Activated naive CD8-positive, alpha-beta T cell treated with anti-CD3 and anti-CD28 coated beads for 36 hours (primary cell): ENCODE measurements at regions not wholly inside any gene's neighbourhood (a gene's known extent, or its start where the extent isn't known, plus 50 kb on each side); places are given as distances from the start of the nearest gene placed in this dataset.
"Not testable (repeated sequence)": the region's sequence is repeated elsewhere in the genome, so short reads cannot be mapped to it uniquely, and the experiment has no call there.

Experiments used
- DNase-seq: peaks from one replicate; pipeline ENCODE4 v3.0.0; 2021
- H3K27ac Mint-ChIP-seq: one replicate; pipeline ENCODE4 v1.8.0; 2022; ENCODE audit warnings: mild to moderate bottlenecking, moderate library complexity, mixed read lengths
- H3K27me3 Mint-ChIP-seq: one replicate; pipeline ENCODE4 v1.8.0; 2022; ENCODE audit warnings: mild to moderate bottlenecking, mixed read lengths
- H3K36me3 Mint-ChIP-seq: one replicate; pipeline ENCODE4 v1.8.0; 2021; ENCODE audit warnings: mild to moderate bottlenecking, mixed read lengths
- H3K4me1 Mint-ChIP-seq: one replicate; pipeline ENCODE4 v1.8.0; 2021; ENCODE audit warnings: mixed read lengths
- H3K4me3 Mint-ChIP-seq: one replicate; pipeline ENCODE4 v1.8.0; 2022; ENCODE audit warnings: mild to moderate bottlenecking, moderate library complexity, mixed read lengths
- H3K9me3 Mint-ChIP-seq: one replicate; pipeline ENCODE4 v1.8.0; 2022; ENCODE audit warnings: mixed read lengths

DNA sequence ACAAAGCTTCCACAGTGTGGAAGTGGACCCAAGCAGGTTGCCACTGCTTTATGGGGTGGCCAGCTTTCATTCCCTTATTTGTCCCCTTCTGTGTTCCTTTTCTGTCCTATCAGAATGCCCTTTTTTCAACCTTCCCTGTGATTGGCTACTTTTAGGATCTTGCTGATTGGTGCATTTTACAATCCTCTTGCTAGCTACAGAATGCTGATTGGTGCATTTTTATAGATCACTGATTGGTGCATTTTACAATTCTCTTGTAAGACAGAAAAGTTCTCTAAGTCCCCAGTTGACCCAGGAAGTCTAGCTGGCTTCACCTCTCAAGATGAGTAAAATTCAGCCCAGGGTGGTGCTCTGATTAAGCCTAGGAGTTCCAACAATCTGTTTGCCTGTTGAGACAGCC is 157.2 kb upstream of the ERCC6L2 start:
- Mint-ChIP-seq H3K9me3 (peaks cover 15% of the 10 kb centered on the region), H3K36me3 (peaks cover 16% of the 10 kb centered on the region), H3K27ac (no peak overlapping the region), H3K4me1 (peaks cover 6% of the 10 kb centered on the region), H3K27me3 (peaks cover 8% of the 10 kb centered on the region), H3K4me3 (no peak overlapping the region)
- DNase-seq: no peak

DNA sequence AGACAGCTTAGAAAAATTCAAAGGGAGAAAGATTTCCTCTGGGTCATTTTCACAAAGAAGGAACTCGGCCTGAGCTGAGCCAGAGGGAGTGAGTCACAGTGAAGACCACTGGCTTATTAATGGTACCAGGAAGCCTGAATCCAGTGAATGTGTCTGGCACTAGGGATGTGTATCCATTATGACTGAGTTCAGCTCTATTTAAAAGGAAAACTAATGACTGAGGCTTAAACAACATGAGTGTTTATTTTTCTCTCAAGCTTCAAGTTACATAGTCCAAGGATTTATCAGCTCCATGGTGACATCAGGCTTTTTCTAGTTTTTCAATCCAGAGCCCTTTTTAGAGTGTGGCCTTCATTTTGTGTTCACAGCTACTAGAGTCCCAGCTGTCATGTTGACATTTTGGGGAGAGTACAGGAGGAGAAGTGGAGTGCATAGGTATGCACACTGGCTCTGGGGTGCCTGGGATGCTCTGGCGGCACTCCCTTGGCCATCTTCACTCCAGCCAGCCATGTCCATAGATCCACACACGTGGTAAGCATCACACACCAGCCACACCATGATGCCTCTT is 159.5 kb upstream of the ERCC6L2 start:
- DNase-seq: no peak
- Mint-ChIP-seq H3K27ac (no peak overlapping the region), H3K9me3 (peaks cover 15% of the 10 kb centered on the region), H3K4me3 (no peak overlapping the region), H3K27me3 (no peaks in the 10 kb centered on the region), H3K36me3 (peaks cover 9% of the 10 kb centered on the region), H3K4me1 (no peaks in the 10 kb centered on the region)

DNA sequence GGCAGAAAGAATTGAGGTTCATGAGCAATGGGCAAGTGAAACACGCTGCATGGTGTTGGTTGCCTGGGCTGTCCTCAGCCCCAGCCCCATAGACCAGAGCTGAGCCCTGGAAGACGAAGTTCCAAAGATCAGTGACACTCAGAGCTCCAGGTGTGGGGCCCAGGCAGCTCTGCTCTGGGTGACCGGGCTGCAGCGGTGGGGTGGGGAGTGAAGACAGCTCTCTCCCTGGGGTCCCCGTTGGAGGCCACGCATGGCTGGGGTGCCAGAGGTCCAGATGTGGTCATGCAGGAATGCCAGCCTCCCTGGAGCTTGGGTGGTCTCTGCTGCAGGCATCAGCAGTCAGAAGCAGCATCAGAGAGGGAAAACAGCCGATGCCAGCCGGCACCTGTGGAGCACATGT is 165.0 kb upstream of the ERCC6L2 start:
- H3K27me3 Mint-ChIP-seq: no peaks in the 10 kb centered on the region
- H3K4me3 Mint-ChIP-seq: no peak overlapping the region
- no peaks in the 10 kb centered on the region for H3K4me1 Mint-ChIP-seq
- H3K36me3 Mint-ChIP-seq: peaks cover 3% of the 10 kb centered on the region
- H3K9me3 Mint-ChIP-seq: peaks cover 3% of the 10 kb centered on the region
- no peak overlapping the region for H3K27ac Mint-ChIP-seq
- no peak for DNase-seq

DNA sequence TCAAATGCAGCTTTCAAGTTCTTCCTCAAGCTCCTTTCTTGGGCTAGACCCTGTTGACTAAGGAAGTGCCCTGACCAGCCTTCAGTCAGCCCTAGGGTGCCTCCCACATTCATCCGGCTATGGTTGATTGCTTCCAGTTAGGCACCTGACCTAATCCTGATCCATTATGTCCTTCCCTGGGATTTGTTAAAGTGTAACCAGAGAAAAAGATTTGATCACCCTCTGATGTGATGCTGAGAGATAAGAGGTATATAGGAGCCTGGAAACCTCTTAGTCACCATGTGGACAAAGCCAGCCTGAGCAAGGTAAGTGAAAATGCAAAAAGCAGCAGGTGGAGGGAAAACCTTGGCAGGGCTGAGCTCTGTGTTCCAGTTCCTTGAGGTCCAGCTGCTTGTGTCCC is 178.8 kb upstream of the ERCC6L2 start:
- no peak overlapping the region for H3K27ac Mint-ChIP-seq
- H3K36me3 Mint-ChIP-seq: peaks cover 3% of the 10 kb centered on the region
- H3K27me3 Mint-ChIP-seq: peaks cover 3% of the 10 kb centered on the region
- no peak overlapping the region for H3K4me3 Mint-ChIP-seq
- H3K9me3 Mint-ChIP-seq: peaks cover 3% of the 10 kb centered on the region
- no peak for DNase-seq
- no peaks in the 10 kb centered on the region for H3K4me1 Mint-ChIP-seq

DNA sequence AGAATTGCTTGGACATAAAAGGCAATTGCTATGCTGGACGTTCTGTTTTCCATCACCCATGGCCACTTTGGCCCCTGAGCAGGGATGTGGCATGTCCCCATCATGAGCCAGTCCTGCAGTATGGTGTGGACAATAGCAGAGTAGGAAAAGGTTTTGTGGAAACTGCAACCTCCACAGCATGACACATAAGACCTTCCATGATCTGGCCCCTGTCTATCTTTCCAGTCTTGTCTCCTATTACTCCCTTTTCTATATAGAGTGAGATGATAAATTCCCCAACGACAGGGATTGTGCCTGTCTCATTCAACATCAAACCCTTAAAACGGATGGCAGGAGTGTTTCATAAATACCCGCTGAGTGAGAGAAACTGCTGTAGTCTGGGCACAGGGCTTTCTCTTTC is 174.7 kb upstream of the PTCH1 start:
- DNase-seq: no peak
- Mint-ChIP-seq H3K36me3 (peaks cover 3% of the 10 kb centered on the region), H3K27ac (no peak overlapping the region), H3K9me3 (no peaks in the 10 kb centered on the region), H3K4me3 (no peak overlapping the region), H3K27me3 (peaks cover 3% of the 10 kb centered on the region), H3K4me1 (no peaks in the 10 kb centered on the region)

DNA sequence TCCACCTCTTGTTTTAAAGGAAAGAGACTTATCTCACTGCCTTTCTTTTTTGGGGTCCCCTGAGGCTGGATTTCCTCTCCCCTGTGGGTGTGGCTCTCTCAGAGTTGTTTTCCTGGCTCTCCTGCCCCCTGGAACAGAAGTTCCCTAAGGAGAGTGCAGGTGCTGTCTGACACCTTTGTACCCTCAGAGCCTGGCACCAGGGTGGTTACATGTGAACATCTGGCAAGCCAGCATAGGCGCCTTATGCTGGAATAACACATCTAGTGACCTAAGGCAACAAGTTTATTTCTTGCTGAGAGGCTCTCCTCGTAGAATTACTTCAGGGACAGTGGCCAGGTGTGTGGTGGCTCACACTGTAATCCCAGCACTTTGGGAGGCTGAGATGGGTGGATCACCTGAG is 172.9 kb upstream of the PTCH1 start:
- Mint-ChIP-seq H3K9me3 (no peaks in the 10 kb centered on the region), H3K36me3 (no peaks in the 10 kb centered on the region), H3K27ac (no peak overlapping the region), H3K27me3 (peaks cover 3% of the 10 kb centered on the region), H3K4me1 (no peaks in the 10 kb centered on the region), H3K4me3 (no peak overlapping the region)
- DNase-seq: no peak

DNA sequence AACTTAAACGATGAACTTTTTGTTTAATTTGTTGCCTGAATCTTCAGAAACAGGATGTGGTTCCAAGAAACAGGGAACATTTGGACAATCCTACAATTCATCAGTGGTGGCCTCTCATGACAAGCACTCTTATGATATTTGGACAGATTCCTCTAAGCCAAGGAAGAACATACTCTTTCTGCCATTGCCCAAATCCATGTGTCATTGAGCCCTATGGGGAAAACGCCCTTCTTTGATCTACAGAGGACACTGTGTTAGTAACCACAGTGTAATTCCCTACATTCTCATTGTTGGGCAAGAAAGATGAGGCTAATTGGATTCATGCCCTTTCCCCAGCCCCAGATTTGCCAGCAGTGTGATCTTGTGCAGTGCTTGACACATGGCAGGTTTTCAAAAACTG is 167.7 kb upstream of the PTCH1 start:
- peaks cover 5% of the 10 kb centered on the region for H3K27me3 Mint-ChIP-seq
- H3K36me3 Mint-ChIP-seq: no peaks in the 10 kb centered on the region

DNA sequence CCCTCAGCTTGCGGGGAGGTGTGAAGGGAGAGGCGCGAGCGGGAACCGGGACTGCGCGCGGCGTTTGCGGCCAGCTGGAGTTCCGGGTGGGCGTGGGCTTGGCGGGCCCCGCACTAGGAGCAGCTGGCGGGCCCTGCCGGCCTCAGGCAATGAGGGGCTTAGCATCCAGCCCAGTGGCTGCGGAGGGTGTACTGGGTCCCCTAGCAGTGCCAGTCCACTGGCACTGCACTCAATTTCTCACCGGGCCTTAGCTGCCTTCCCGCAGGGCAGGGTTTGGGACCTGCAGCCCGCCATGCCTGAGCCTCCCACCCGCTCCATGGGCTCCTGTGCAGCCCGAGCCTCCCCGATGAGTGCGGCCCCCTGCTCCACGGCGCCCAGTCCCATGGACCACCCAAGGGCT is 163.5 kb upstream of the PTCH1 start:
- not testable (repeated sequence) for H3K4me3 Mint-ChIP-seq, H3K9me3 Mint-ChIP-seq, DNase-seq, H3K27ac Mint-ChIP-seq, H3K36me3 Mint-ChIP-seq
- peaks cover 11% of the 10 kb centered on the region for H3K27me3 Mint-ChIP-seq
- peaks cover 14% of the 10 kb centered on the region for H3K4me1 Mint-ChIP-seq

More for the DNA sequence above, 167.7 kb upstream of the PTCH1 start:
- DNase-seq: no peak
- Mint-ChIP-seq H3K9me3 (no peaks in the 10 kb centered on the region), H3K4me3 (no peak overlapping the region), H3K27ac (no peak overlapping the region), H3K4me1 (peaks cover 14% of the 10 kb centered on the region)

DNA sequence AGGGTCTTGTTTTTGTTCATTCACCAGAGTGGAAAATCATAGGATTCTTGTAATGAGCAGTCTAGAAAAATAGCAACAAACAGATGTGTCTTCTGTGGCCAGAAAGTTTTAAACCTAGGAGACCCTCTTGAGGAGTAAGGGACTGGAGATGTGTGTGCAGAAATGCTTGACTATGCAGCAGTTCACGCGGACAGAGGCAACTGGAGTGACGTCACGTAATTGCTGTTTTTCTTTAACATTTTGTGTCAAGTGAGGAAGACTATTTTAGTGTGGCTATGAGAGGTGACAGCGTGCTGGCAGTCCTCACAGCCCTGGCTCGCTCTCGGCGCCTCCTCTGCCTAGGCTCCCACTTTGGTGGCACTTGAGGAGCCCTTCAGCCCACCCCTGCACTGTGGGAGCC is 163.1 kb upstream of the PTCH1 start:
- Mint-ChIP-seq H3K4me3 (no peak overlapping the region), H3K36me3 (no peaks in the 10 kb centered on the region), H3K9me3 (peaks cover 2% of the 10 kb centered on the region), H3K27ac (no peak overlapping the region), H3K27me3 (peaks cover 13% of the 10 kb centered on the region), H3K4me1 (peaks cover 14% of the 10 kb centered on the region)
- DNase-seq: no peak

DNA sequence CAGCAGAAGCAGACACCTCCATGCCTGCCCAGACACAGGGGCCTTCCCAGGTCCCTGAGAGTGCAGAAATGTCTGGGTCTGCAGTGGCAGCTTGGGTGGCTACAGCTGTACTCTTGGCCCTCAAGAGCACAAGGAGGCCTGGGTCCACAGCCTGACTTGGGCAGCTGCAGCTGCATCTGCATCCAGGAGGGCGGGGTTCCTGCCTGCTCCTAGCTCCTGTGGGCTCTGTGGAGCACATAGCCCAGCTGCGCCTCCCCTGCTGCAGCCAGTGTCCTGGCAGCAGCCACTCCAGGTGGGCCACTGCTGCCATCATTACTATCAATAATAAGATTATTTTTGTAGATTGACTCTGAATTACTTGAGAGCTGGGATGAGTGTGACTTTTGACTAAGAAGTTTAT is 162.0 kb upstream of the PTCH1 start:
- Mint-ChIP-seq H3K9me3 (peaks cover 2% of the 10 kb centered on the region), H3K36me3 (no peaks in the 10 kb centered on the region), H3K27ac (no peak overlapping the region), H3K4me1 (peaks cover 14% of the 10 kb centered on the region), H3K4me3 (no peak overlapping the region), H3K27me3 (peaks cover 13% of the 10 kb centered on the region)
- no peak for DNase-seq

DNA sequence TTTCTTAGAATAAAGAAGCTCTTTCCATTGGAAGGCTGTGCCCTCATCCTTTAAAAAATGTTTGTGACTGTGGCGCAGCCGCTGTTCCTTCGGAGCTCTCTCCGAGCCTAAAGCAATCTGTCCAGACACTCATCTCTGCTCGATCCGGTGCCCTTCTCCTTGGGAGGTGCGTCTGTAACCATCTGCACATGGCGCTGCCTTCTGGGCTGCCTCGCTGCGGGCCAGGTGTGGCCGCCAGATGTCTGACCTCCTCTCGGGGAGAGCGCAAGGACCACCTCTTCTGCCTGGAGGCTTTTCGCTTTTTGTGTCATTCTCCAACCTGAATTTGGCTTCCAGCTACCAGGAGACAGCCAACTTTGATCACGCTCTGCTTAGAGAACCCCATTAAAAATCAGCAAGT is 153.4 kb upstream of the PTCH1 start:
- H3K27ac Mint-ChIP-seq: no peak overlapping the region
- peaks cover 12% of the 10 kb centered on the region for H3K27me3 Mint-ChIP-seq
- H3K9me3 Mint-ChIP-seq: no peaks in the 10 kb centered on the region
- no peak for DNase-seq
- H3K4me3 Mint-ChIP-seq: no peak overlapping the region
- no peaks in the 10 kb centered on the region for H3K36me3 Mint-ChIP-seq
- no peaks in the 10 kb centered on the region for H3K4me1 Mint-ChIP-seq

DNA sequence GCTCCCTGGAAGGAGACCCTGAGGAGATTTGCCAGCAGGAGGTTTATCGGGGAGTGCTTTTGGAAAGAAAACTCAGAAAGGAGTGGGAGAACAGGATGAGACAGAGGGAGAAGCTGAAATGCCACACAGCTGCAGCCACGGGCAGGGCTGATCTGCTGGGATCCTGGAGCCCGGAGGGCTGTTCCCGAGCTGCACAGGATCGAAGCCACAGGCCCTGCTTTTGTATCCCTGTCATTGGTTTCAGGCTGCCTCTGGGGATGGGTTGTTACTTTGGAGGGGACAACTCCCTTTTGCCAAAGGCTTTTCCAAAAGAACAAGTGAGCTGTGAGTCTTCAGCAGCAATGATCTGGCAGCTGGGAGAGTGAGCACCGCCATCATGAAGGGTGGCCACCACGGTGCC is 152.5 kb upstream of the PTCH1 start:
- Mint-ChIP-seq H3K27ac (no peak overlapping the region), H3K36me3 (no peaks in the 10 kb centered on the region), H3K4me3 (no peak overlapping the region), H3K9me3 (no peaks in the 10 kb centered on the region), H3K4me1 (no peaks in the 10 kb centered on the region), H3K27me3 (peaks cover 12% of the 10 kb centered on the region)
- no peak for DNase-seq

DNA sequence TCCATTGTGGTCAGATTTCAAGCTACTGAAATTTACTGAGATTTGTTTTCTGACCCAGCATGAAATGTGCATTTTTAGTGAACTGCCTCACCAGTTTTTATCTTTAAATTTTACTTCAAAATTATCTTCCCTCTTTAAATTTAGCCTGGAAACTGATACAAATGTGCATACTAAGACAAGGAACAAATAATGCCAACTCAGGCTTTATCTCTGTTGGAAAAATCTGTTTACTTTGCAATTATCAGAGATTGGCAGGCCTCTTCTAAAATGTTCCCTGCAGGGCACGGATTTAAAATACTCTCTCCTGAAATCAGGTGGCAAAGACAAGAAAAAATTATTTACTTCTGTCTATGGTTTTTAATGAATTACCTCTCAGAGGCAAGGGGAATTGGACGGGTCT is 151.0 kb upstream of the PTCH1 start:
- H3K4me3 Mint-ChIP-seq: no peak overlapping the region
- H3K27ac Mint-ChIP-seq: no peak overlapping the region
- H3K27me3 Mint-ChIP-seq: peaks cover 12% of the 10 kb centered on the region
- H3K9me3 Mint-ChIP-seq: no peaks in the 10 kb centered on the region
- DNase-seq: no peak
- no peaks in the 10 kb centered on the region for H3K36me3 Mint-ChIP-seq
- no peaks in the 10 kb centered on the region for H3K4me1 Mint-ChIP-seq

DNA sequence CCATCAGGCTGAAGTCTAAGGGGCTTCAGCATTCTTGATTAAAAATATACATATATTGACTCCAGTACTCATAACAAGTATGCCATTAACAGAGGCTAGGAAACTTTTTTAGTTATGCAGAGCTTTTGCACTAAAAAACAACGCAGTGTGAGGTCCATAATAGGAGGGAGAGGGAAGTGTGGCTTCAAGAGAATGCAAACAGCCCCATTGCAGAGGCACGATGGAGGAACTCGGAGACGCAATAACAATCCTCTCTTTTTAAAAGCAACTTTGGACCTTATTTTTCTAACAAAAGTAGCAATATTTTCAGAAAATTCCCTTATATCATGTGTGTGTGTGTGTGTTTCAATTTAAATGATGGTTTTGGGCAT is 150.0 kb upstream of the PTCH1 start:
- no peak overlapping the region for H3K27ac Mint-ChIP-seq
- no peak overlapping the region for H3K4me3 Mint-ChIP-seq
- H3K4me1 Mint-ChIP-seq: no peaks in the 10 kb centered on the region
- no peaks in the 10 kb centered on the region for H3K9me3 Mint-ChIP-seq
- DNase-seq: no peak
- H3K27me3 Mint-ChIP-seq: peaks cover 12% of the 10 kb centered on the region
- H3K36me3 Mint-ChIP-seq: no peaks in the 10 kb centered on the region

DNA sequence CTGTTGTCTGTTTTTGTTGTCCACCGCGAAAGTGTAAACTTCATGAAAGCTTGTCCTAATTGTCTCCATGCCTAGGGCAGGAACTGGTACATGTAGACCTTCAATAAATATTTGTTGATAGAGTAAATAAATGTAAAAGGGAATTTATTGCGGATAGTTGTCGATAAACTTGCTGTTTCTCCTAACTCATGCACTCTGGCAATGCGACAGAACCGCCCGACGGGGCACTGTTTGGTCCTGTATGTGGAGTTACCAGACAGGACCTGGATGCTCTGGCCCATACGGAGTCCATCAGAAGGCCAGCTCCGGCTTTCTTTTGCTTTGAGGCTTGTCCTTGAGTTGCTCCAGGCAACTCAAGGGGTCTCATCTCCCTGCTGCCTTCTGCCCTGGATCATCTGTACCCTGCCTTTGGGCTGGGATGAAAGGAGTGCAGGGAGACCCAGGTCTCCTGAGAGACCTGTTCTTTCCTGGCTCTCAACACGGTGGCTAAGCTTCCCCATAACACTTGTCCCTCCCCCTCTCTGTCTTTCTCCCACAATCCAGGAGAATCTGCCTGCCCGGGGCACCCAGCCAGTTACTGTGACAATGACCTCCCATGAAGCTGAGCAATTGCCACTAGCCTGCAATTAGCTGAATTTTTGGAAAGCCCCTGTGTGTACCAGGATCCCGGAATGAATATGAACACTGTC is 149.5 kb upstream of the PTCH1 start:
- peaks cover 12% of the 10 kb centered on the region for H3K27me3 Mint-ChIP-seq
- H3K9me3 Mint-ChIP-seq: no peaks in the 10 kb centered on the region
- H3K27ac Mint-ChIP-seq: no peak overlapping the region
- no peaks in the 10 kb centered on the region for H3K36me3 Mint-ChIP-seq
- H3K4me1 Mint-ChIP-seq: no peaks in the 10 kb centered on the region
- H3K4me3 Mint-ChIP-seq: no peak overlapping the region
- DNase-seq: no peak

DNA sequence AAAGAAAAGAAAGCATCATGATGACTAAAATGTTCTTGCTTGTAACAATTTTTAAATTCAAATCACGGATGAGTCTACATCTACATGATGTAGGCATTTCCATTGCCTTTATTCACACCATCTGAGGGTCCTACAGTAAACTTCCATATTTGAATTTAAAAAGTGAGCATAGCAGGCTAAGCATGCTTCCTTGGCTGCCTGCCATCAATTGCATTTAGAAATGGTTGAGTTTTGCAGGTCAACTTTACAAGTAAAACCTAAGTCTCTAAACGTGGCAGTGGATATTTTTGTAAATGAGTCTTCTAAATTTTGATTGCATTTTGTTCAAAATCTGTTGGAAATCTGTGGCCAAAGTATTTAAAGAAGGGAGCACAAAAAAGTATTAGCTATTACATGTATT is 136.5 kb upstream of the PTCH1 start:
- H3K4me1 Mint-ChIP-seq: peaks cover 3% of the 10 kb centered on the region

More for the DNA sequence above, 136.5 kb upstream of the PTCH1 start:
- no peak for DNase-seq
- Mint-ChIP-seq H3K27me3 (no peaks in the 10 kb centered on the region), H3K27ac (no peak overlapping the region), H3K36me3 (peaks cover 3% of the 10 kb centered on the region), H3K9me3 (no peaks in the 10 kb centered on the region), H3K4me3 (no peak overlapping the region)
